ENCODE measurements at regions not wholly inside any gene's neighbourhood (a gene's known extent, or its start where the extent isn't known, plus 50 kb on each side); places are given as distances from the start of the nearest gene placed in this dataset.

DNA sequence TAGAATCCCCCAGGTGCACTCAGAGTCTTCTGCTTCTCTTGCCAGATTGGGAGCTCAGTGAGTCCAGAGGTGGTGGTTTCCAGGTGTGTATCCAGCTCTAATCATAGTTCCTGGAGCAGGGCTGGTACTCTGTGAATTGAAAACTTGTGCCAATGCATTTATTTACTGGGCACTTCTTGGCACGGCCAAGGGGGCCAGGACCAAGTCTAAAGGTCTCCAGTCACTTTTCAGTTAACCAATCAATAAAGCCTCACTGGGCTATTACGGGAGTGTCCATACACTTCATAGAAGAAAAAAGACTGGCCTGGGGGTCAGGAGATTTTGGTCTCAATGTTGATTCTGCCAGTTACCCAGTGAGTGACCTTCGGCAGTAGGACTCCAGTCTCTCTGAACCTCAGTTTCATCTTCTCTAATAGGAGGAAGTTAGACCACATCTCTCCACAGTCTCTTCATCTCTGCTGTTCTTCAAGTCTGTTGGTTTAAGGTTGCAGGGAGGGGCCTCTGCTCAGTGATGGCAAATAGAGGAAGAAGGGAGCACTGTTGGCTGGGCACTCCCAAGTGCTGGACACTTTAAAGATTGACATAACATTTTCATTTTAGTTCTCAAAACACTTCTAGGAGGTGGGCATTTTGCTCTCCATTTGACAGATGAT lies 188.5 kb upstream of the E2F8 start:
- Histone ChIP-seq H3K4me1 (ENCODE audit: control insufficient read depth in 2 of 2, insufficient read depth in 2 of 2, low read length in 2 of 2) (peaks cover 19 to 52% of the 10 kb centered on the region in 2 donors), H3K4me3 (ENCODE audit: control extremely low read depth in 1 of 5, extremely low read depth in 1 of 5, insufficient read depth in 1 of 5, low read depth in 2 of 5, low read length in 4 of 5) (no peak overlapping the region), H3K27ac (ENCODE audit: low read length in 2 of 2) (peak overlapping the region in 1 of 2 donors; percentile 2), H3K36me3 (replicated peaks in 1 of 2; ENCODE audit: control extremely low read depth in 1 of 2, control insufficient read depth in 1 of 2, extremely low read depth in 1 of 2, insufficient read depth in 2 of 2, low read length in 1 of 2) (no peaks in the 10 kb centered on the region), H3K79me2 (ENCODE audit: control insufficient read depth, insufficient read depth, low read length) (no peaks in the 10 kb centered on the region), H3K27me3 (replicated peaks in 1 of 4; ENCODE audit: control extremely low read depth in 1 of 4, control insufficient read depth in 3 of 4, insufficient read depth in 4 of 4, low read length in 3 of 4) (peaks cover 0 to 5% (median 0%) of the 10 kb centered on the region in 4 experiments), H2AFZ (ENCODE audit: insufficient read depth, low read depth, low read length, poor library complexity, severe bottlenecking) (no peak overlapping the region), H3K9ac (ENCODE audit: low read length) (no peak overlapping the region), H4K20me1 (ENCODE audit: control insufficient read depth, insufficient read depth, low read length, poor library complexity, severe bottlenecking) (no peaks in the 10 kb centered on the region), H3K4me2 (replicated peaks; ENCODE audit: low read depth, low read length, poor library complexity, severe bottlenecking) (no peak overlapping the region), H3K9me3 (ENCODE audit: control extremely low read depth in 1 of 3, control insufficient read depth in 2 of 3, insufficient read depth in 1 of 3, low read length in 2 of 3) (no peaks in the 10 kb centered on the region)
- Mint-ChIP-seq H3K4me3 (no peak overlapping the region), H3K4me1 (peaks cover 38% of the 10 kb centered on the region), H3K9me3 (ENCODE audit: insufficient read depth) (no peaks in the 10 kb centered on the region), H3K27ac (peak overlapping the region; percentile 12), H3K27me3 (peaks cover 18% of the 10 kb centered on the region)
- DNase-seq (no peak), ATAC-seq (ENCODE audit: low read depth) (no peak)
- CTCF ChIA-PET, result no interaction called here
- intact Hi-C loops (cut with micrococcal nuclease), result no loop called here
- TF ChIP-seq, protein P1, sequence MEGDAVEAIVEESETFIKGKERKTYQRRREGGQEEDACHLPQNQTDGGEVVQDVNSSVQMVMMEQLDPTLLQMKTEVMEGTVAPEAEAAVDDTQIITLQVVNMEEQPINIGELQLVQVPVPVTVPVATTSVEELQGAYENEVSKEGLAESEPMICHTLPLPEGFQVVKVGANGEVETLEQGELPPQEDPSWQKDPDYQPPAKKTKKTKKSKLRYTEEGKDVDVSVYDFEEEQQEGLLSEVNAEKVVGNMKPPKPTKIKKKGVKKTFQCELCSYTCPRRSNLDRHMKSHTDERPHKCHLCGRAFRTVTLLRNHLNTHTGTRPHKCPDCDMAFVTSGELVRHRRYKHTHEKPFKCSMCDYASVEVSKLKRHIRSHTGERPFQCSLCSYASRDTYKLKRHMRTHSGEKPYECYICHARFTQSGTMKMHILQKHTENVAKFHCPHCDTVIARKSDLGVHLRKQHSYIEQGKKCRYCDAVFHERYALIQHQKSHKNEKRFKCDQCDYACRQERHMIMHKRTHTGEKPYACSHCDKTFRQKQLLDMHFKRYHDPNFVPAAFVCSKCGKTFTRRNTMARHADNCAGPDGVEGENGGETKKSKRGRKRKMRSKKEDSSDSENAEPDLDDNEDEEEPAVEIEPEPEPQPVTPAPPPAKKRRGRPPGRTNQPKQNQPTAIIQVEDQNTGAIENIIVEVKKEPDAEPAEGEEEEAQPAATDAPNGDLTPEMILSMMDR (IDR thresholded peaks at IDR 0.05), result no peak
- TF ChIP-seq EZH2 (IDR thresholded peaks at IDR 0.05; ENCODE audit: borderline replicate concordance, insufficient read depth, low read depth, low read length, poor library complexity, severe bottlenecking), result no peak
- POLR2A ChIA-PET, result no interaction called here
- no CpG with 5 or more reads among the region's 3 CpGs for WGBS (ENCODE audit: insufficient coverage)

DNA sequence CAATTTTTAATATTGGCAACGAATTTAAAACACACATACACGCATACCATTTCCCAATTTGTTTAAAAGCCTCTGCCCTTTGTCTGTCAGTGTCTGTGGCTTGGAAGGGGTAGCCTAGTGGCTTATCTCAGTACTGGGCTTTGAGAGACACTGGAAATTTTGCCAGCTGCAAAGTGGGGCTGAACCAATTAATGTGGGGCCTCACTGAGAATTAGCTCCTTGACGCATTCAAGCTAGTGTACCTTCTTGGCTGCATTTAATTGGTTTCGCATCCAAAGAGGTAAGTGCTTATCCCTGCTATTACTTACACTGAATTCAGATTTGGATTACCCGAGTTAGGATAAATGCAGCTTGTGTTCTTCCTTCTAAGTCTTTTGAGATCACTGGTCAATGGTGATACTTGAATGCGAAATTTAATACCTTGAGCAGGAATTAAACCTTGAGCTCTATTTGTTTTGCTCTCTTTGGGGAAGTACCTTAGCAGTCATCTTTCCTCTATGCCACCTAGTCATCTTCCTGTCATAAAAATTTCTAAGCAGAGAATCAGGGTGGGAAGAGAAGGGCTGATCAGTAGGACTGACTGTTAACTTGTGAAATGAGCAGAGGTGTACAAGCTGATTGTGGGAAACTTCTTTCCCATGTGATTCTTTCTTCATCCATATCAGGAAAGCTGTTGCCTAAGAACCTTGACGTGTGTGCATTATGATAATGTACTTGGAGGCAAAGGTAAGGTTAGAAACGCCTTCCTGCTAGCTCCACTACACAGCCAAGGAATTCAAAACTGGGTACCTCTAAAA lies 187.7 kb upstream of the E2F8 start:
- POLR2A ChIA-PET, result no interaction called here
- intact Hi-C loops (cut with micrococcal nuclease), result no loop called here
- CTCF ChIA-PET, result no interaction called here

More for the DNA sequence above, 187.7 kb upstream of the E2F8 start:
- Mint-ChIP-seq H3K4me1 (peaks cover 31% of the 10 kb centered on the region), H3K4me3 (no peak overlapping the region), H3K9me3 (ENCODE audit: insufficient read depth) (no peaks in the 10 kb centered on the region), H3K27me3 (peaks cover 18% of the 10 kb centered on the region), H3K27ac (no peak overlapping the region)
- no peak overlapping the region for H2AFZ ChIP-seq (ENCODE audit: insufficient read depth, low read depth, low read length, poor library complexity, severe bottlenecking)
- no peak overlapping the region for H3K4me2 ChIP-seq (replicated peaks; ENCODE audit: low read depth, low read length, poor library complexity, severe bottlenecking)
- peaks cover 12 to 44% of the 10 kb centered on the region in 2 donors for H3K4me1 ChIP-seq (ENCODE audit: control insufficient read depth in 2 of 2, insufficient read depth in 2 of 2, low read length in 2 of 2)
- no peaks in the 10 kb centered on the region for H3K79me2 ChIP-seq (ENCODE audit: control insufficient read depth, insufficient read depth, low read length)
- H3K4me3 ChIP-seq (ENCODE audit: control extremely low read depth in 1 of 5, extremely low read depth in 1 of 5, insufficient read depth in 1 of 5, low read depth in 2 of 5, low read length in 4 of 5), result no peak overlapping the region
- no peaks in the 10 kb centered on the region for H4K20me1 ChIP-seq (ENCODE audit: control insufficient read depth, insufficient read depth, low read length, poor library complexity, severe bottlenecking)
- no peak overlapping the region for H3K27ac ChIP-seq (ENCODE audit: low read length in 2 of 2)
- no peaks in the 10 kb centered on the region for H3K9me3 ChIP-seq (ENCODE audit: control extremely low read depth in 1 of 3, control insufficient read depth in 2 of 3, insufficient read depth in 1 of 3, low read length in 2 of 3)
- no peak overlapping the region for H3K9ac ChIP-seq (ENCODE audit: low read length)
- ATAC-seq (ENCODE audit: low read depth), result no peak
- no peaks in the 10 kb centered on the region for H3K36me3 ChIP-seq (replicated peaks in 1 of 2; ENCODE audit: control extremely low read depth in 1 of 2, control insufficient read depth in 1 of 2, extremely low read depth in 1 of 2, insufficient read depth in 2 of 2, low read length in 1 of 2)
- H3K27me3 ChIP-seq (replicated peaks in 1 of 4; ENCODE audit: control extremely low read depth in 1 of 4, control insufficient read depth in 3 of 4, insufficient read depth in 4 of 4, low read length in 3 of 4), result peaks cover 0 to 5% (median 0%) of the 10 kb centered on the region in 4 experiments
- 100% methylated on average over 2 of the region's 8 CpGs for WGBS (ENCODE audit: insufficient coverage)
- no peak for TF ChIP-seq EZH2 (IDR thresholded peaks at IDR 0.05; ENCODE audit: borderline replicate concordance, insufficient read depth, low read depth, low read length, poor library complexity, severe bottlenecking)
- TF ChIP-seq, protein P1 (IDR thresholded peaks at IDR 0.05), result no peak
- DNase-seq, result no peak

Data from B cell (primary cell).